H1 (cell line): ENCODE measurements at regions not wholly inside any gene's neighbourhood (a gene's known extent, or its start where the extent isn't known, plus 50 kb on each side); places are given as distances from the start of the nearest gene placed in this dataset.
A peak's percentile ranks its signal among the peaks of the same experiment; 100 is the strongest.

Experiments used
- CTCF ChIA-PET: fragments of 300-600 bp; sonication (Branson Sonifier 250); formaldehyde crosslinking; loops from one replicate; lab custom pipeline; 2021; ENCODE audit not compliant: partially characterized antibody; lab: Charles Lee
- POLR2A ChIA-PET: fragments of 300-600 bp; sonication (Branson Sonifier 250); formaldehyde crosslinking; loops from one replicate; lab custom pipeline; 2021; ENCODE audit warnings: inconsistent platforms; ENCODE audit not compliant: partially characterized antibody; lab: Charles Lee
- DNase-seq, 2 experiments: peaks; one replicate each; pipeline versions ENCODE4 v3.0.0 to v3.0.0-alpha.2; 2010 to 2022; ENCODE audit warnings: low spot score in 2 of 2, low read depth in 1 of 2, mixed read lengths in 1 of 2
- FAIRE-seq: peaks from 2 replicates; lab custom pipeline; 2011; peaks lifted over from hg19 to GRCh38; lab: Jason Lieb, UNC
- H2AFZ ChIP-seq: 2 replicates; pipeline ENCODE4 v1.8.1; 2012; ENCODE audit warnings: low read length, inconsistent platforms
- H2AK5ac ChIP-seq: 2 replicates; pipeline ENCODE4 v1.6.1; 2013; ENCODE audit warnings: low read depth, low read length
- H2BK120ac ChIP-seq: replicated peaks from 2 replicates; pipeline ENCODE3; 2013; ENCODE audit warnings: low read depth, low read length, inconsistent platforms
- H2BK12ac ChIP-seq: 2 replicates; pipeline ENCODE4 v1.6.1; 2013; ENCODE audit warnings: low read depth, low read length
- H2BK15ac ChIP-seq: 2 replicates; pipeline ENCODE4 v1.6.1; 2013; ENCODE audit warnings: low read length
- H2BK20ac ChIP-seq: 2 replicates; pipeline ENCODE4 v1.6.1; 2013; ENCODE audit warnings: low read length
- H2BK5ac ChIP-seq: 2 replicates; pipeline ENCODE4 v1.6.1; 2013; ENCODE audit warnings: low read depth, low read length
- H3K14ac ChIP-seq: 2 replicates; pipeline ENCODE4 v1.6.1; 2013; ENCODE audit warnings: inconsistent platforms; ENCODE audit not compliant: insufficient read length
- H3K18ac ChIP-seq: 2 replicates; pipeline ENCODE4 v1.6.1; 2013; ENCODE audit warnings: low read length; ENCODE audit errors: extremely low read depth
- H3K23ac ChIP-seq: 2 replicates; pipeline ENCODE4 v1.6.1; 2013; ENCODE audit warnings: inconsistent platforms; ENCODE audit not compliant: insufficient read length
- H3K23me2 ChIP-seq: 2 replicates; pipeline ENCODE4 v1.6.1; 2013; ENCODE audit warnings: low read depth, low read length
- H3K27ac ChIP-seq: 2 replicates; pipeline ENCODE4 v1.6.1; 2011; ENCODE audit warnings: low read depth, low read length, inconsistent platforms
- H3K27me3 ChIP-seq, 4 experiments: replicated peaks in 1 of 4; 1 replicate in 1 of 4; 2 replicates in 3 of 4; pipeline versions ENCODE4 v1.6.1 to v1.8.1; 2011 to 2013; ENCODE audit warnings: low read length in 3 of 4, mild to moderate bottlenecking in 3 of 4, inconsistent platforms in 2 of 4, mixed read lengths in 2 of 4, moderate library complexity in 1 of 4; ENCODE audit not compliant: control insufficient read depth in 3 of 4, insufficient read depth in 3 of 4; ENCODE audit errors: extremely low read depth in 1 of 4
- H3K36me3 ChIP-seq, 4 experiments: 2 replicates each; pipeline versions ENCODE4 v1.6.1 to v1.8.1; 2011 to 2013; ENCODE audit warnings: mild to moderate bottlenecking in 4 of 4, low read length in 3 of 4, moderate library complexity in 2 of 4, control low read depth in 1 of 4, inconsistent platforms in 1 of 4; ENCODE audit not compliant: insufficient read depth in 4 of 4, control insufficient read depth in 2 of 4
- H3K4ac ChIP-seq: replicated peaks from 2 replicates; pipeline ENCODE3; 2013; ENCODE audit warnings: low read length, low read depth, mixed read lengths, inconsistent platforms; ENCODE audit not compliant: insufficient read length
- H3K4me1 ChIP-seq, 4 experiments: replicated peaks in 1 of 4; 1 replicate in 1 of 4; 2 replicates in 3 of 4; pipeline versions ENCODE4 v1.6.1 to v1.8.1; 2011 to 2013; ENCODE audit warnings: low read length in 3 of 4, inconsistent platforms in 2 of 4, mixed read lengths in 1 of 4; ENCODE audit not compliant: insufficient read depth in 4 of 4, control insufficient read depth in 3 of 4
- H3K4me2 ChIP-seq, 2 experiments: 2 replicates each; pipeline versions ENCODE4 v1.6.1 to v1.8.1; 2011 to 2013; ENCODE audit warnings: low read depth in 2 of 2, low read length in 2 of 2, control low read depth in 1 of 2, inconsistent platforms in 1 of 2, mild to moderate bottlenecking in 1 of 2; ENCODE audit not compliant: insufficient read depth in 1 of 2
- H3K4me3 ChIP-seq, 4 experiments: fragments of 200-600, 300-600 bp in 1 of 4; sonication (generic), shearing (Covaris generic), sonication (Bioruptor Twin) in 1 of 4; 2 replicates each; pipeline versions ENCODE4 v1.5.1 to v1.8.1; 2011 to 2016; ENCODE audit warnings: low read length in 4 of 4, low read depth in 3 of 4, control low read depth in 2 of 4, inconsistent platforms in 2 of 4, mild to moderate bottlenecking in 2 of 4, mixed read lengths in 1 of 4, moderate library complexity in 1 of 4; ENCODE audit not compliant: insufficient read depth in 2 of 4; ENCODE audit errors: extremely low read depth in 1 of 4
- H3K56ac ChIP-seq: replicated peaks from 2 replicates; pipeline ENCODE3; 2013; ENCODE audit warnings: low read depth, mild to moderate bottlenecking, mixed read lengths, low read length, inconsistent platforms; ENCODE audit not compliant: insufficient read length
- H3K79me1 ChIP-seq: 2 replicates; pipeline ENCODE4 v1.6.1; 2013; ENCODE audit warnings: low read depth, low read length, control low read depth
- H3K79me2 ChIP-seq, 2 experiments: 2 replicates each; pipeline versions ENCODE4 v1.6.1 to v1.8.1; 2012 to 2013; ENCODE audit warnings: low read length in 2 of 2, mild to moderate bottlenecking in 2 of 2, inconsistent platforms in 1 of 2; ENCODE audit not compliant: insufficient read depth in 2 of 2, control insufficient read depth in 1 of 2
- H3K9ac ChIP-seq, 4 experiments: replicated peaks in 1 of 4; 1 replicate in 1 of 4; 2 replicates in 3 of 4; pipeline versions ENCODE4 v1.6.1 to v1.8.1; 2011 to 2013; ENCODE audit warnings: low read depth in 3 of 4, low read length in 3 of 4, control low read depth in 2 of 4, mild to moderate bottlenecking in 2 of 4, moderate library complexity in 2 of 4, inconsistent platforms in 1 of 4; ENCODE audit errors: extremely low read depth in 1 of 4
- H3K9me3 ChIP-seq, 2 experiments: 2 replicates each; pipeline versions ENCODE4 v1.6.1 to v1.8.1; 2012 to 2013; ENCODE audit warnings: mild to moderate bottlenecking in 2 of 2, moderate library complexity in 2 of 2, control low read depth in 1 of 2, inconsistent platforms in 1 of 2, low read depth in 1 of 2, low read length in 1 of 2, mixed read lengths in 1 of 2; ENCODE audit not compliant: insufficient read depth in 2 of 2
- H4K20me1 ChIP-seq, 2 experiments: replicated peaks in 1 of 2; 2 replicates each; pipeline versions ENCODE3 to v1.8.1; 2011 to 2013; ENCODE audit warnings: inconsistent platforms in 2 of 2, low read length in 2 of 2, mild to moderate bottlenecking in 1 of 2; ENCODE audit not compliant: insufficient read depth in 2 of 2, control insufficient read depth in 1 of 2
- H4K5ac ChIP-seq: 2 replicates; pipeline ENCODE4 v1.6.1; 2013; ENCODE audit warnings: low read length, low read depth, mixed read lengths, inconsistent platforms; ENCODE audit not compliant: insufficient read length
- H4K8ac ChIP-seq: 2 replicates; pipeline ENCODE4 v1.8.0; 2013; ENCODE audit warnings: mild to moderate bottlenecking, moderate library complexity, low read length, inconsistent platforms; ENCODE audit not compliant: insufficient read depth; ENCODE audit errors: extremely low read depth
- H4K91ac ChIP-seq: replicated peaks from 2 replicates; pipeline ENCODE3; 2013; ENCODE audit warnings: low read length, mixed read lengths, inconsistent platforms; ENCODE audit not compliant: insufficient read length
- CBX5 ChIP-seq: fragments of 300-800, 300-1000 bp; sonication (generic); IDR thresholded peaks from 2 replicates; pipeline ENCODE4 v1.7.1; 2016; ENCODE audit warnings: antibody characterized with exemption, low read length, low read depth
- GABPA ChIP-seq: IDR thresholded peaks from 2 replicates; pipeline ENCODE4 v1.6.1; 2011; ENCODE audit warnings: mild to moderate bottlenecking, low read length, moderate library complexity, borderline replicate concordance; ENCODE audit not compliant: insufficient read depth
- HDAC2 ChIP-seq, 2 experiments: fragments of 300-600 bp in 1 of 2; sonication (generic) in 1 of 2; IDR thresholded peaks; 2 replicates each; pipeline ENCODE4 v1.6.1; 2011 to 2012; ENCODE audit warnings: low read depth in 2 of 2, low read length in 2 of 2, mild to moderate bottlenecking in 2 of 2, moderate library complexity in 2 of 2, borderline replicate concordance in 1 of 2, inconsistent platforms in 1 of 2
- POU5F1 ChIP-seq: IDR thresholded peaks from 2 replicates; pipeline ENCODE4 v1.6.1; 2011; ENCODE audit warnings: low read depth, mild to moderate bottlenecking, low read length, moderate library complexity
- RFX5 ChIP-seq: IDR thresholded peaks from 2 replicates; pipeline ENCODE4 v1.6.1; 2011; ENCODE audit warnings: low read depth, low read length, improper control_type of control experiment, borderline replicate concordance
- SIN3A ChIP-seq, 2 experiments: IDR thresholded peaks in 1 of 2; conservative IDR thresholded peaks in 1 of 2; 2 replicates each; pipeline ENCODE4 v1.6.1; 2011 to 2012; ENCODE audit warnings: low read length in 2 of 2, improper control_type of control experiment in 1 of 2, low read depth in 1 of 2, mild to moderate bottlenecking in 1 of 2
- SP2 ChIP-seq: IDR thresholded peaks from 2 replicates; pipeline ENCODE4 v1.6.1; 2012; ENCODE audit warnings: mild to moderate bottlenecking, low read length, inconsistent platforms
- WGBS, 2 experiments: shearing (Covaris generic) in 1 of 2; methylation state at CpG; one replicate each; pipeline versions ENCODE4 v1.1.6 to v1.1.7; 2013 to 2015; ENCODE audit warnings: low lambda C conversion rate in 2 of 2, mixed read lengths in 2 of 2, inconsistent platforms in 1 of 2, low coverage in 1 of 2, missing lambda C conversion rate in 1 of 2; ENCODE audit not compliant: insufficient replicate concordance in 2 of 2, insufficient coverage in 1 of 2, insufficient read length in 1 of 2; ENCODE audit errors: extremely low coverage in 1 of 2, missing lambda C conversion rate in 1 of 2; 5-methylcytosine and 5-hydroxymethylcytosine counted together
- TF ChIP-seq, protein P1 (sequence below): IDR thresholded peaks from 2 replicates; pipeline ENCODE4 v1.6.1; 2012; ENCODE audit warnings: low read length, inconsistent platforms

DNA sequence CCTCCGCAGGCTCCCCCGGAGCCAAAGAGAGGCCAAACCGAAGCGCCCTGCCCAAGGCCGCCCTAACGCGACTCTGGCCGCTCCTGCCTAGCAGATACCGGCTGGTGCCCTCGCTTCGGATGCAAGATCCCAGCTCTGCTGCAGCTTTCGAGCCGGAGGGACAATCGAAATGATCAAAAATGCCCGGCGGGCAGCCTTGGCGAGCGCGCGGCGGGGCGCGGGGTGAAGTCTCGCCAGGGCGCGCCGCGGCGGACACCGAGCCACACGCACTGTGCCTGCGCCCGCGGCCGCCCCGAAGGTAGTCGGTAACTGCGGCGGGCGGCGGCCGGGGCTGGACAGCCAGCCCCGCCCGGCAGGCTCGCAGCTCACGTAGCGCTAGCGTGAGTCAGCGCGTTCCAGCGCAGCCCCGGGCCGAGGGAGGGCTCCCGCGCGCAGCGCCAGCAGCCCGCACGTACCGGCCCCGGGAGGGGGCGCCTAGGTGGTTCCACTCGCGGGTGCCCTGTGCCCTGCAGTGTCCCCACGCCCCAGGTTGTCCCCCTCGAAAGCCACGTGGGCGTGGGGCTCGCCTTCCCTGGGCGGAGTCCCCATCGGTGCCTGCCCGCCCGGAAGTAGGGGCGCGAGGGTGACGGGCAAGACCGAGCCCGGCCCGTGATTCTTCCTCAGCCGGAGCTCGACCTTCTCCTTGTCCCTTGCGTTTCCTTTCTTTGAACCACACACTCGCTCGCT, 109.2 kb upstream of the EGLN3 start:
- H3K23me2 ChIP-seq = peaks cover 5% of the 10 kb centered on the region; the same call in 1 of the 2 replicates
- CTCF ChIA-PET = interaction anchor here (1.0 to 2.6 kb wide), 7 partner anchors 10 to 220 kb away, joined by 3 to 13 read pairs (median 3); partner anchors contain the start of gene EGLN3
- POLR2A ChIA-PET = interaction anchor here (0.5 to 2.1 kb wide), 14 partner anchors 8 to 211 kb away, joined by 3 to 6 read pairs (median 4); no protein-coding TSS in a partner anchor
- no peak overlapping the region for H3K56ac ChIP-seq
- no peak overlapping the region for H3K14ac ChIP-seq
- no peaks in the 10 kb centered on the region for H3K79me1 ChIP-seq
- H2BK15ac ChIP-seq = peak overlapping the region; percentile 1; the same call in 1 of the 2 replicates
- peaks cover 0 to 11% (median 6%) of the 10 kb centered on the region in 4 experiments; a peak in 6 of 7 replicates for H3K4me1 ChIP-seq
- H3K23ac ChIP-seq = no peak overlapping the region
- H3K79me2 ChIP-seq = no peaks in the 10 kb centered on the region
- no peak overlapping the region for H2AK5ac ChIP-seq
- no peak overlapping the region for H3K4ac ChIP-seq
- no peak for FAIRE-seq
- H2AFZ ChIP-seq = peak overlapping the region; percentile 34; the same call in 1 of the 2 replicates
- H2BK5ac ChIP-seq = peak overlapping the region; percentile 39; the same call in 1 of the 2 replicates
- peak overlapping the region; percentile 45 to 66 (median 52) for H3K4me3 ChIP-seq
- peak overlapping the region; percentile 77 to 84 for H3K4me2 ChIP-seq
- peak overlapping the region; percentile 32; the same call in 1 of the 2 replicates for H3K18ac ChIP-seq
- no peak overlapping the region for H4K5ac ChIP-seq
- H3K27ac ChIP-seq = no peak overlapping the region; the same call in 1 of the 2 replicates
- peak overlapping the region; percentile 7 to 68 (median 65); a peak in 6 of 7 replicates for H3K9ac ChIP-seq
- whole genome bisulfite sequencing, 2 experiments = 7% methylated on average over 62 of the region's 84 CpGs; no CpG with 5 or more reads in 1 of the 2 experiments
- peak overlapping the region; percentile 68 for H2BK12ac ChIP-seq
- DNase-seq = peak in 1 of 2 experiments; percentile 79
- peaks cover 0 to 18% (median 13%) of the 10 kb centered on the region in 4 experiments; a peak in 5 of 7 replicates for H3K27me3 ChIP-seq
- peak overlapping the region; percentile 88 for H4K91ac ChIP-seq
- no peaks in the 10 kb centered on the region for H3K9me3 ChIP-seq
- peak overlapping the region; percentile 82 for H4K8ac ChIP-seq
- peak overlapping the region; percentile 38; the same call in 1 of the 2 replicates for H2BK20ac ChIP-seq
- H3K36me3 ChIP-seq = no peaks in the 10 kb centered on the region
- no peak overlapping the region for H2BK120ac ChIP-seq
- no peaks in the 10 kb centered on the region for H4K20me1 ChIP-seq
- TF ChIP-seq GABPA = no peak
- TF ChIP-seq, protein P1, sequence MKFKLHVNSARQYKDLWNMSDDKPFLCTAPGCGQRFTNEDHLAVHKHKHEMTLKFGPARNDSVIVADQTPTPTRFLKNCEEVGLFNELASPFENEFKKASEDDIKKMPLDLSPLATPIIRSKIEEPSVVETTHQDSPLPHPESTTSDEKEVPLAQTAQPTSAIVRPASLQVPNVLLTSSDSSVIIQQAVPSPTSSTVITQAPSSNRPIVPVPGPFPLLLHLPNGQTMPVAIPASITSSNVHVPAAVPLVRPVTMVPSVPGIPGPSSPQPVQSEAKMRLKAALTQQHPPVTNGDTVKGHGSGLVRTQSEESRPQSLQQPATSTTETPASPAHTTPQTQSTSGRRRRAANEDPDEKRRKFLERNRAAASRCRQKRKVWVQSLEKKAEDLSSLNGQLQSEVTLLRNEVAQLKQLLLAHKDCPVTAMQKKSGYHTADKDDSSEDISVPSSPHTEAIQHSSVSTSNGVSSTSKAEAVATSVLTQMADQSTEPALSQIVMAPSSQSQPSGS = no peak
- TF ChIP-seq RFX5 = no peak
- no peak for TF ChIP-seq POU5F1
- TF ChIP-seq SP2 = no peak
- TF ChIP-seq HDAC2 (IDR thresholded peaks at IDR 0.05; ENCODE audit: borderline replicate concordance in 1 of 2, low read depth in 2 of 2, low read length in 2 of 2) = peak in 1 of 2 experiments; percentile 58; a peak in 1 of 4 replicates
- no peak for TF ChIP-seq SIN3A (conservative IDR thresholded peaks at IDR 0.05 in 1 of 2, IDR thresholded peaks at IDR 0.05 in 1 of 2; ENCODE audit: low read depth in 1 of 2, low read length in 2 of 2)
- TF ChIP-seq CBX5 = no peak
